Skin epidermis (tissue), 12 donors: ENCODE measurements at regions not wholly inside any gene's neighbourhood (a gene's known extent, or its start where the extent isn't known, plus 50 kb on each side); places are given as distances from the start of the nearest gene placed in this dataset.
"Not testable (repeated sequence)": the region's sequence is repeated elsewhere in the genome, so short reads cannot be mapped to it uniquely, and the experiment has no call there.

Experiments used
- H3K27ac ChIP-seq, 21 experiments: fragments of 200-600 bp; sonication (generic) in 11 of 21; one replicate each; pipeline ENCODE4 v1.5.0; 2020; ENCODE audit warnings: mild to moderate bottlenecking in 3 of 21, inconsistent platforms in 2 of 21, moderate library complexity in 2 of 21
- H3K4me3 ChIP-seq, 7 experiments: fragments of 200-600 bp; sonication (generic) in 2 of 7; one replicate each; pipeline ENCODE4 v1.5.0; 2020; ENCODE audit warnings: inconsistent platforms in 2 of 7, mild to moderate bottlenecking in 2 of 7, moderate library complexity in 1 of 7

DNA sequence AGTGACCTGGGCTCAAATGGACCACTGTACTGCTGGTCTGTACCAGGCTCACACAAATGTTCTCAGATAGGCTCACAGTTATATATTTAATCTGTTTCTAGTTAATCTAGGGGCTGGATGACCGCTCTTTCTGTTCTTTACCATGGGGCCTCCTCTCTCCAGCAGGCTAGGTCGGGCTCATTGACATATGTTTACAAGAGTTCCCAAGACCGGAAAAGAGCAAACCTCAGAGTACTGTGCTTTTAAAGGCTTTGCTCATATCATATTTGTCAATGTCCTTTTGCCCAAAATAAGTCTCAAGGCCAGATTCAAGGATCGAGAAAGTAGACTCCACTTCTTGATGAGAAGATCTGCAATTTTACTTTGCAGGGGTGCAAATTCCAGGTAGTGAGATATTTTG is 348.0 kb upstream of the EPHA6 start:
- no peak overlapping the region for H3K4me3 ChIP-seq
- no peak overlapping the region for H3K27ac ChIP-seq

- Histone ChIP-seq H3K27ac (no peak overlapping the region), H3K4me3 (no peak overlapping the region)
These were observed 346.8 kb upstream of the EPHA6 start for GRCh38 chr3:96467639-96468038.

DNA sequence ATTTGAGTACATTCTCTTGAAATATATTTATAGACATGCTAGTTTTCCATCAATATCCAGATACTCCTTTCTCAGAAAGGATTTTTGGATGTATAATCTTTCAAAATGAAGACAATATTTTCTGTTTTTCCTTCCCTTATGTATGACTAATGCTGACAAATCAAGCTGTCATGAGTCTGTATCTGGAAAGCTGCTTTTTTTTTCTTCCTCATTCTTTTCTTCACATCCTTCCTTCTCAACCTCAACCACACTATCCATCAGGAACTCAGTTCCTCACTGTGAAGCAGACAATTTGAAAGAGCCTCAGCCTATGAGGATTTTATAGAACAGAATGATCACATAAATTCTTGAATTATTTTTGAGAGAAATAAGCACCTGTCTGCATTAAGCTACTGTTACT is 335.9 kb upstream of the EPHA6 start:
- Histone ChIP-seq H3K27ac (no peak overlapping the region), H3K4me3 (no peak overlapping the region)

- no peak overlapping the region for H3K4me3 ChIP-seq
- H3K27ac ChIP-seq = no peak overlapping the region
These were observed 333.5 kb upstream of the EPHA6 start for GRCh38 chr3:96480881-96481280.

DNA sequence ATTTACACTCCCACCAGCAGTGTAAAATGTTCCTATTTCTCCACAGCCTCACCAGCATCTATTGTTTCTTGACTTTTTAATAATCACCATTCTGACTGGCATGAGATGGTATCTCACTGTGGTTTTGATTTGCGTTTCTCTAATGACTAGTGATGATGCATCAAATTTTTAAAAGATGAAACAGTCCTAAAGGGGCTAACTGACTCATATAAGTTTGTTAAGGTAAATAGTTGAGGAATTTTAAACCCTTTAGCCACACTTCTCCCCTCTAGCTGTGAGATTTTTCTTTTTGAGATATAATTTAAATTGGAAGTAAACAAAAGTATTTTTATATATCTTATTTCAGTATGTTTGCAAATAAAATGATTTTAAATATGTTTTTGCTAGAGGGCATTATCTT is 331.2 kb upstream of the EPHA6 start:
- H3K27ac ChIP-seq, H3K4me3 ChIP-seq: not testable (repeated sequence)

DNA sequence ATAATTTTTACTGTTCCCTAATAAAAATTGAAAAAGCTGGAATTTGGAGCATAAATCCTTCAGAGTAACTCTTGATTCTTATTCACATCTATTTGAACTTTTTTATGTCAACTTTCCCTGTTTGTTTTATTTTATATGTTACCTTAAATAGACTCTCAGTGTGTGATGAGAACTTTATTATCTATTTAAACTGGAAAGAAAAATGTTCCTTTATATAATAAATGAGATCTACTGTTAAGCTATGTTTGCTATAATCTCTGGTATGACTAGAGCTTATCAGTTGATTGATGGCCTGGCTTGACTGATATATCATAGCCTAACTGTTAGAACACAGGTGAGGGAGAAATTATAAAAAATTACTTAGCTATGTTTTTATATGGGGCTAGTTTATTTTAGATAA is 330.6 kb upstream of the EPHA6 start:
- Histone ChIP-seq H3K4me3 (no peak overlapping the region), H3K27ac (no peak overlapping the region)

GRCh38 chr3:96488708-96489107 is 325.7 kb upstream of the EPHA6 start:
- H3K4me3 ChIP-seq = no peak overlapping the region
- no peak overlapping the region for H3K27ac ChIP-seq

- Histone ChIP-seq H3K4me3 (no peak overlapping the region), H3K27ac (no peak overlapping the region)
These were observed 323.4 kb upstream of the EPHA6 start for GRCh38 chr3:96491023-96491422.

GRCh38 chr3:96491868-96492267 is 322.5 kb upstream of the EPHA6 start:
- Histone ChIP-seq H3K4me3 (no peak overlapping the region), H3K27ac (no peak overlapping the region)

GRCh38 chr3:96510334-96510733 is 304.1 kb upstream of the EPHA6 start:
- Histone ChIP-seq H3K27ac (no peak overlapping the region), H3K4me3 (no peak overlapping the region)

GRCh38 chr3:96537165-96537564 is 277.2 kb upstream of the EPHA6 start:
- no peak overlapping the region for H3K4me3 ChIP-seq
- no peak overlapping the region for H3K27ac ChIP-seq

GRCh38 chr3:96538186-96538585 is 276.2 kb upstream of the EPHA6 start:
- no peak overlapping the region for H3K4me3 ChIP-seq
- no peak overlapping the region for H3K27ac ChIP-seq

- H3K27ac ChIP-seq = no peak overlapping the region
- H3K4me3 ChIP-seq = no peak overlapping the region
These were observed 266.3 kb upstream of the EPHA6 start for GRCh38 chr3:96548073-96548472.

GRCh38 chr3:96576935-96577334 is 237.5 kb upstream of the EPHA6 start:
- H3K27ac ChIP-seq = no peak overlapping the region

DNA sequence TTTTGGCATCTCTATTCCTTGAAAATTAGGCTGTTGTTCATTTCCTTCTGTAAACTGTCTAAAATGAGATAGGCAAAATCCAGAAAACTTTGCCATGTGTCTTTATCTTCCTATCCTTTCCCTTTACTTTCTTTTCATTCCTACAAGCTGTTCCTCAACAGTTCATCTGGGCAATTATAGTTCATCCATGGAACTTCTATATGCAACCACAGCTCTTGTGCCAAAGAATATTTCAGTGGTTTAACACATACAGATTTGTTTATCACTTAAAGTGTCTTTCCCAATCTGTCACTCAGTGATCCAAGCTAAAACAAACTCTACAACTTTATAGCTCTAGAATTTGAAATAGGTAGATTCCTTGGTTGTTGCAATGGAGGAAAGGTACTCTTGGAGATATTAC is 230.3 kb upstream of the EPHA6 start:
- no peak overlapping the region for H3K4me3 ChIP-seq
- no peak overlapping the region for H3K27ac ChIP-seq

More at GRCh38 chr3:96576935-96577334, 237.5 kb upstream of the EPHA6 start:
- no peak overlapping the region for H3K4me3 ChIP-seq

DNA sequence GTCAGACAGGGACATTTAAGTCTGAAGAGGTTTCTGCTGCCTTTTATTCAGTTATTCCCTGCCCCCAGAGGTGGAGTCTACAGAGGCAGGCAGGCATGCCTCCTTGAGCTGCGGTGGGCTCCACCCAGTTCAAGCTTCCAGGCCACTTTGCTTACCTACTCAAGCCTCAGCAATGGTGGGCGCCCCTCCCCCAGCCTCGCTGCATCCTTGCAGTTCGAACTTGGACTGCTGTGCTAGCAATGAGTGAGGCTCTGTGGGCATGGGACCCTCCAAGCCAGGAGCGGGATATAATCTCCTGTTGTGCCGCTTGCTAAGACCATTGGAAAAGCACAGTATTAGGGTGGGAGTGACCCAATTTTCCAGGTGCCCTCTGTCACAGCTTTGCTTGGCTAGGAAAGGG is 207.5 kb upstream of the EPHA6 start:
- H3K27ac ChIP-seq, H3K4me3 ChIP-seq: not testable (repeated sequence)

GRCh38 chr3:96619475-96619874 is 194.9 kb upstream of the EPHA6 start:
- H3K27ac ChIP-seq = no peak overlapping the region
- H3K4me3 ChIP-seq = no peak overlapping the region

DNA sequence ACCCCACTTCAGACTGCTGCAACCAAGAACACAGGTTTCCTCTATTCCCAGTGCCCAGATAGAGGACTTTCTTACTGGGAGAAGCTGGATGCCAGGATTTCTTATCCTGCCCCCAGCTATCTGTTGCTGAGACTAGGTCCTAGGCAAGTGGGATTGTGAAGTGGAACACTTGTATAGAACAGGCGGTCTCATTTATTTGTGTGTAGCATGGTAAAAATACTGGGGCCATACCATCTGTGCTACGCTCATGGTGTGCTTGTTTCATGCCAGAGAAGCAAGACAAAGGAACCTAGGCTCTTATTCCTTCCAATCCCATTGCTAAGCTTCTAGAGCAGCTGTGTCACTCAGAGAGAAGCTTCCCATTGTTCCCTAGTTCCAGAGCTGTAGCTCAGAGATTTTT is 191.5 kb upstream of the EPHA6 start:
- Histone ChIP-seq H3K4me3 (no peak overlapping the region), H3K27ac (no peak overlapping the region)

GRCh38 chr3:96631050-96631449 is 183.3 kb upstream of the EPHA6 start:
- Histone ChIP-seq H3K4me3 (no peak overlapping the region), H3K27ac (no peak overlapping the region)

DNA sequence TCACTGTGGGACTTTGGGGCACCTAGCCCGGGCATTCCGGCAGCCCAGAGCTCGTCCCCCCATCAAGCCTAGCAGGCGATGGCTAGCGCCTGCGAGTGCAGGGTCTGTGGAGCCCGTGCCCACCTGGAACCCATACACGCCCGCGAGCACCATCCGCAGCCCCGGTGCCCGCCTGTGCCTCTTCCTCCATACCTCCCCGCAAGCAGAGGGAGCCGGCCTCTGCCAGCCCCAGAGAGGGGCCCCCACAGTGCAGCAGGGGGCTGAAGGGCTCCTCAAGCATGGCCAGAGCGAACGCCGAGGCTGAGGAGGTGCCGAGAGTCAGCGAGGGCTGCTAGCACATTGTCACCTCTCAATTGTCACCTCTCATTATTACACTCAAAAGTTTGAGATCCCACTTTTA is 167.8 kb upstream of the EPHA6 start:
- H3K27ac ChIP-seq = no peak overlapping the region
- no peak overlapping the region for H3K4me3 ChIP-seq

DNA sequence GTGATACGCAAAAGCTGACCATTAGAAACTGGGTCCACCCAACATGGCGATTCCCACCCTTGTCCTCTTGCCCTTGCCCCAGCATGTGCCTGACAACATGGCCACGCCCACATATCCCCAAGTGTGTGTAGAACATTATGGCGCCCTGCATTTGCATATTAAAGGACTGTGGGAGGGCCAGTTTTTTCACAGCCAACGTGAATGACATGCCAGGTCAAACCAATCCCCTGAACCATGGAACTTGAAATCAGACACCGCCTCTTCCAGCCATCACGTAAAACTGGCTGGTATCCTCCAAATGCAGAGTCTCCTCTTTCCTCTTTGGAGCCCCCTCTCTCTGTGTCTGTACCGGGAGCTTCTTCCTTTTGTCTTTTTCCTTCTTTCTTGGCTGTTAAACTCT is 156.7 kb upstream of the EPHA6 start:
- no peak overlapping the region for H3K27ac ChIP-seq

DNA sequence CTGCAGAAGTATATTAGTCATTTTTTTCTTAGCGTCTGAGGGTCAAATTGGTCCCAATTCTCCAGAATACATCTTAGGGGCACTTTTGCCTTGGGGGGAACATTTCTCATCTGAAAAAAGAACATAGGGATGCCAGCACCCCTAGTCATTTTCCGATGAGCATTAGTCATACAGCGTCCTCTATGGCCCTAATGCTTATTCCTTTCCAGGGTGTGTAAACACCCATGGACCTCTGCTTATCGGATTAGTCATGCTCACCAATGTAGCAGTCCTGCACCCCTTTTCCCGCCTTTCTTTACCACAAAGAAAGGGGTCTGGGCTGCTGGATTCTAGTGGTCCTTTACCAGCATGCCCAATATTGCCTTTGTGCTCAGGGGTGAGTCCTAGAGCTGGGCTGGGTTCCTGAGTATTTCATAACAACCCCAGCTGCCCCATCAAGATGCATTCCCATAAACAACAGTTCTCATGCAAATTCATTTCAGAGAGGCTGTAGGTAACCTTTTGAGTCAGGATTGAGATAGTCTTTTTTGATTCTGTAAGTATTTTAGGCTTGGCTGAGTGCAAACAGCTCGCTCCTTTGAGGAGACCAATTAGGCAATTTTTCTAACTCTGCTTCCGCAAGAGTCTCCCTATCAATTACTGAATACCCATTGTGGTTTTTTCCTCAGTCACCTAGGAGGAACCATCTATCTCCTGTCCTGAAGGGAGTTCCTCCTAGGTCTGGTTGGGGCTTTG is 142.4 kb upstream of the EPHA6 start:
- not testable (repeated sequence) for H3K4me3 ChIP-seq, H3K27ac ChIP-seq

More for the DNA sequence above, 156.7 kb upstream of the EPHA6 start:
- no peak overlapping the region for H3K4me3 ChIP-seq
